OCI-LY3 (cell line): ENCODE measurements at regions not wholly inside any gene's neighbourhood (a gene's known extent, or its start where the extent isn't known, plus 50 kb on each side); places are given as distances from the start of the nearest gene placed in this dataset.

Experiments
- EZH2phosphoT487 ChIP-seq: fragments of 200-600 bp; shearing (Covaris generic); IDR thresholded peaks from 2 replicates; pipeline ENCODE4 v1.6.1; 2018; ENCODE audit warnings: antibody characterized with exemption, mixed run types, low read depth
- TF ChIP-seq, protein P1 (sequence below): fragments of 200-600, 300-600 bp; sonication (generic); IDR thresholded peaks from 2 replicates; pipeline ENCODE4 v1.5.1; 2014; ENCODE audit warnings: antibody characterized with exemption, low read length, low read depth

DNA sequence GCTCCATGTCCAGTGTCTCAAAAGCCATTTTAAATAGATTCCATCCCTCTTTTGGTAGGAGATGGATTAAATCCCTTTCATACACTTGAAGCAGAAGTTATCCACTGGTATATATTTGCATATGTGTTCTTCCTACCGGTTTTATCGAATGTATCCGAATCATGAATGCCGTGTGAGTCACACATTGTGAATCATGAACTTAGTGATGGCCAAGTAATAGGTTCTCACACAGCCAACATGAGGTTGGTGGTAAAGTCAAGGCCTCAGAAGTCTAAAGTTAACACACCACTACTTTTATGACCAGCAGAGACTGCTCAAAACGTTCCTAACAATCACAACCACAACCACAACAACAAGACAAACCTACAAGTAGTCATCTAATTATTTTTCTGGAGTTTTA, 345.5 kb downstream of the THBS2 start:
- TF ChIP-seq, protein P1, sequence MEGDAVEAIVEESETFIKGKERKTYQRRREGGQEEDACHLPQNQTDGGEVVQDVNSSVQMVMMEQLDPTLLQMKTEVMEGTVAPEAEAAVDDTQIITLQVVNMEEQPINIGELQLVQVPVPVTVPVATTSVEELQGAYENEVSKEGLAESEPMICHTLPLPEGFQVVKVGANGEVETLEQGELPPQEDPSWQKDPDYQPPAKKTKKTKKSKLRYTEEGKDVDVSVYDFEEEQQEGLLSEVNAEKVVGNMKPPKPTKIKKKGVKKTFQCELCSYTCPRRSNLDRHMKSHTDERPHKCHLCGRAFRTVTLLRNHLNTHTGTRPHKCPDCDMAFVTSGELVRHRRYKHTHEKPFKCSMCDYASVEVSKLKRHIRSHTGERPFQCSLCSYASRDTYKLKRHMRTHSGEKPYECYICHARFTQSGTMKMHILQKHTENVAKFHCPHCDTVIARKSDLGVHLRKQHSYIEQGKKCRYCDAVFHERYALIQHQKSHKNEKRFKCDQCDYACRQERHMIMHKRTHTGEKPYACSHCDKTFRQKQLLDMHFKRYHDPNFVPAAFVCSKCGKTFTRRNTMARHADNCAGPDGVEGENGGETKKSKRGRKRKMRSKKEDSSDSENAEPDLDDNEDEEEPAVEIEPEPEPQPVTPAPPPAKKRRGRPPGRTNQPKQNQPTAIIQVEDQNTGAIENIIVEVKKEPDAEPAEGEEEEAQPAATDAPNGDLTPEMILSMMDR = no peak
- no peak for TF ChIP-seq EZH2phosphoT487
